ENCODE measurements at regions not wholly inside any gene's neighbourhood (a gene's known extent, or its start where the extent isn't known, plus 50 kb on each side); places are given as distances from the start of the nearest gene placed in this dataset.
"Not testable (repeated sequence)": the region's sequence is repeated elsewhere in the genome, so short reads cannot be mapped to it uniquely, and the experiment has no call there.

DNA sequence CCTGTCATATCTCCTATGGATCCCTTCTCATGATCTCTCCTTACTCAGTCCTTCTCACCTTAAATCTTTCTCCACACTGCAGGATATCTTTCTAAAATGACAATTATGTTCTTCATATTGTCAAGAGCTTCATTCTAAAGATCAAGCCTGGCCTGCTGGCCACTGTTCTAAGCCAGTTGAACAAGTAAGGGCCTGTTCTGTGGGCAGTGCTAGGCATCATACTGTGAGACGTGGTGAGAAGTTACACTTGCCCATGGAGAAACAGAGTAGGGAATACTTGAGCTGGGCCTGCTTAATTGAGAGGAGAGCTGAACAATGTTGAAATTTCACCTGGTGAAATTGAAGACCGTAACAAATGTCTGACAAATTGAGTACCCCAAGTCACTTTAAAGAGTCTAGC is 184.1 kb upstream of the RASGRP1 start:
- no peak for FAIRE-seq

DNA sequence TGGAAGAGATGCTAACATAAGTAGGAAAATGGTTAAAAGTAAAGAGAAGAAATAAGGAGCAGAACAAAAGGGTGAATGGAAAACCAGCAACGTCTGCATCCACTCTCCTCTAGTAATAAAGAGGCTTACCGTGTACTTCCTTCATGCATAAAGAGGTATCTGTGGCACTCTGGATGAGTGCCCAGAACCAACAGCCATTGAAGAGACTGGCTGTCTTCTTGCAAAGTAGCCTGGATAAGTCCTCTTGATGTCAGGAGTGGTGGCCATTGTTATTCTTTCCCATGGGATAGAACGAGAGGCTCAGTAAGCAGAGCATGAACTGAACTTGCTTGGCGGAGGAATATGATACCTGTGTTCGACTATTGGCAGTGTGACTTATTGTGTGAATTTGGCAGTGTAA is 186.2 kb upstream of the RASGRP1 start:
- FAIRE-seq, result no peak

DNA sequence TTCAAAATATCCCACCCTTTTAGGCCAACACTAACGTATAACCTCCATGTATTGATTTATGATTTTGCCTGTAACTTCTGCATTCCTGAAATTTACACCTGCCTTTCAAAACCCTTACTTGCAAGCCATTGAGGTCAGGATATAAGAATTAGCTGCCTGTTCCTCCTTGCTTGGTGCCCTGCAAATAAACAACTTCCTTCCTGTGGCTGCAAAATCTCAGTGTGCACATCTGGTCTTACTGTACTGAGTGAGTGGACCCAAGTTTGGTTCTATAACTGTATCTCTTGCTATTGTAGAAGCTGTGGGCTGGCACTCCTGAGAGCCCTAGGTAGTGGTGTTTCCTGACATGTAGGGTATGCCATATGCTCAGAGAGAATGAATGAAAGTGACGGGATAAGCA is 191.1 kb upstream of the RASGRP1 start:
- no peak for FAIRE-seq

DNA sequence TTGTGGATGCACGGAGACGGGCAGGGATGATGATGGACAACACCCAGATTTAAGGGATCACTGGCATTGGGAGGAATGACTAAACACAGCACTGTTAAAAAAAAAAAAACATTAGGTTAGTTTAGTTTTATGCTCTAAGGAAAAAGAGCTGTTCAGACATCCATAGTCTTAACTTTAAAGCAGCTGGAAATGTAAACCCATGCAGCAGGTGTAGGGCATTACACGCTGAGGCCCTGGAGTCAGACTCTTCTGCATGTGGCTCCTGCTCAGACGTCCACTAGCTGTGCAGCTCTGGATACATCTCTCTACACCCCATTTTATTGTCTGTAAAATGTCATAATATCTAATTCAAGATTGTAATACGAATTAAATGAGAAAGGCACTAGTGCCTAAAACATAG is 191.8 kb upstream of the RASGRP1 start:
- no peak for FAIRE-seq

DNA sequence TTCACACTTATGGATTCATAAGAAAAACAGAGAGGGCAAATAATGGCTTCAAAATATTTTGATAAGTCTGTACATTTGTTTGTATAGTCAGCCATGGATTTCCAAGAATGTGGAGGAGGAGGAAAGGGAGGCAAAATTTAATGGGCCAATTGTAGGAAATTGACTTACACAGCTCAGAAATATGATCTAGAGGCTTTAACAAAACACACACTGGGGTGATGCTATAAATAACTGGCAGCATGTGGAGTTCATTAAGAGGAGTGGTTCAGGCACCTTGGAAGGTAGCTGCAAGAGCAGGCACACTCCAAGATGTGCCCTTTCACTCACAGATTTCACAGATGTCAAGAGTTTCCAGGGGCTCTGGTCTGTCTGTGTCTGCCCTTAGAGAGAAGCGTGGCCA is 193.4 kb upstream of the RASGRP1 start:
- no peak for FAIRE-seq

DNA sequence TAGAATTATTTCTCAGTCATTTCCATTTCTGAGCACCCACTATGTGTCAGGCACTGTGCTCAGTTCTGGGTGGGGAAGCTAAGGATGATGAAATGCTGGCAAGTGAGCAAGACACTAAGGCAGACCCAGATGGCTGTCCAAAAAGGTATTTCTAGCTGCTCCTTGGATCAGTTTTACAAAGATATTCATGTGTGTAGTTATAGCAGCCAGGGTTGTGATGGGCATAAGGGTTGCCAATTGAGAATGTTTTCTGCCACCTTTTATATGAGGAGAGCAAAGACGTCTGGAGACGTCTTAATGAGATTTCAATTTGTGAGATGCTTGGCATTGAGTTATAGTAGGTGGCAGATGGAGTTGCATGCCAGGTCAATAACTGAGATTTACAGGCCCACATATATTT is 197.1 kb upstream of the RASGRP1 start:
- FAIRE-seq, result no peak

DNA sequence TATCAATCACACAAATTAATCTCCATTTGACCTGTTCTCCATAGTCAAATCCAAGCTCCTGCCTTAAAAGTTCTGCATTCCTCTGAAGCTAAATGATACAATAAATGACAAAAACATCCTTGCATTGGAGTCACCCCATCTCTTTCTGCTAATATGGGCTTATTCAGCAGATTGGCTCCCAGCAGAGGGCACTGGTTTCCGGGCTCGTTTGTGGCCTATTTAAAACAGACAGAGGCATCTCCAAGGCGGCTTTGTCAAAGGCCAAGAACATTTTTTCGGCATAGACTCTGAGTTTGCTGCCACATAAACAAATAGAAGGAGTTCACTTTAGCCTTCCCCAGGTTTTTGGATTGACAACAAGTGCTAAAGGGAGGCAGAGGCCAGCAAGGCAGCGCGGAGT is 204.4 kb upstream of the RASGRP1 start:
- no peak for FAIRE-seq

DNA sequence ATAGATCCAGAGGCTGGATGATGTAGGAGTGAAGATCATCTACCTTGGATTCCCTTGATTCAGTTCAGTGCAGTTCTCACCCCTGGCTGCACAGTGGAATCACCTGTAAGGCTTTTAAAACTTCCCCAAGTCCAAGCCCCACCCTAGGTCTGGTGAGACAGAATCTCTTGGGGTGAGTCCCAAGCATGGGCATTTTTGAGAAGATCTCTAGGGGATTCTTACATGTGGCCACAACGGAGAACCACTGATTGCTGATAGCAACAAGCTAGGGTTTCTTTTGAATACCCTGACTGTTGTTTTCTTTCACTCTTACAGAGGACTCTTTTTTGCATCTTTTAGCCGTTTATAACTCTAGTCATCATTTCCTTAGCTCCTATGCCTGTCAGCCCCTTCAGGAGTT is 204.9 kb upstream of the RASGRP1 start:
- no peak for FAIRE-seq

DNA sequence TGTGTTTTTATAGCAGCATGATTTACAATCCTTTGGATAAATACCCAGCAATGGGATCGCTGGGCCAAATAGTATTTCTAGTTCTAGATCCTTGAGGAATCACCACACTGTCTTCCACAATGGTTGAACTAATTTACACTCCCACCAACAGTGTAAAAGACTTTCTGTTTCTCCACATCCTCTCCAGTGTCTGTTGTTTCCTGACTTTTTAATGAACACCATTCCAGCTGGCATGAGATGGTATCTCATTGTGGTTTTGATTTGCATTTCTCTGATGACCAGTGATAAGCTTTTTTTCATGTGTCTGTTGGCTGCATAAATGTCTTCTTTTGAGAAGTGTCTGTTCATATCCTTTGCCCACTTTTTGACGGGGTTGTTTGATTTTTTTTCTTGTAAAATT is 209.5 kb upstream of the RASGRP1 start:
- not testable (repeated sequence) for FAIRE-seq

DNA sequence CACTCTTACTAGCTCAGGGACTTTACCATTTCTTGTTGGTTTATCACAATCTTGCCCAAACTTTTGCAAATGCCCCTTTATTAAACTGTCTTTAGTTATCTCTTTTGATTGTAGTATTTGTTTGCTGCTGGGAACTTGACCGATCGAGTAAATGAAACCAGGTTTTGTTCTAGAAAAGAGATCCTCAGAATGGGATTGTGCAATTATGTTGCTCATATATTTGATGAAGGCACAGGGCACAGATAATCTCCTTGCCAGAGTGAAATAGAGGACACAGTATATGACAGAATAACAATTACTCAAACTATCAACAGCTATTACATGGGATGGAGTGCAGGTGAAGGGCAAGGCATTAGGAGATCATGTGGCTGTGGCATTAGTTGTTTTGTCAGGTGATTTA is 216.6 kb upstream of the RASGRP1 start:
- no peak for FAIRE-seq

DNA sequence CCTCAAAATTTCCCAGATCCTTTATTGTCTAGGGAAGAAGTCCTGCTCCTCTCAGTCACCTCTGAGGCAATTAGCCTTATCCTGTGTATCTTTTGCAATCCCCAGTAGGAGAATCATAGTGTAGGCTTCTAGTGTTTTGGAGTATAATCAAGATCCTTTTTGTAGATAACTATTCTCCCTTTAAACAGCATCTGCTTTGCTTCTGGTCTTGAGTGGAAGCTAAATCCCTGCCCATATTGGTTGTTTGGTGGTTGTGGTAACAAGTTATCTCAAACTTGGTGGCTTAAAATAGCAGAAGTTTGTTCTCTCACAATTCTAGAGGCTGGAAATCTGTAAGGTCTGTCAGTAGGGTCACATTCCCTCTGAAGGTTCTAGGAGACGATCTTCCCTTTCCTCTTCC is 217.5 kb upstream of the RASGRP1 start:
- FAIRE-seq, result no peak

DNA sequence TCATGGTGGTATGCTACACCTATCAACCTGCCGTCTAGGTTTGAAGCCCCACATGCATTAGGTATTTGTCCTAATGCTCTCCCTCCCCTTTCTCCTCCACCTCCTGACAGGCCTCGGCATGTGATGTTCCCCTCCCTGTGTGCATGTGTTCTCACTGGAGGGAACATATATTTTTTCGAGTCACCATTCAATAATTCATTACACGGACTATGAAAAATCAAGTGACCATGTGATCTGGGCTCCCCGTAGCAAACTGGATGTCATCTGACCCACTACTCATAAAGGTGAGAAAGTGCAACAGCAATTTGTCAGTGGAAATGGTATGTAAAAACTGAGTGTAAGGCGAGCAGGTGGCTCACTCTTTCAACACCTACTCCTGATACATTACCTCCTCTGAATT is 224.3 kb upstream of the RASGRP1 start:
- FAIRE-seq, result no peak

DNA sequence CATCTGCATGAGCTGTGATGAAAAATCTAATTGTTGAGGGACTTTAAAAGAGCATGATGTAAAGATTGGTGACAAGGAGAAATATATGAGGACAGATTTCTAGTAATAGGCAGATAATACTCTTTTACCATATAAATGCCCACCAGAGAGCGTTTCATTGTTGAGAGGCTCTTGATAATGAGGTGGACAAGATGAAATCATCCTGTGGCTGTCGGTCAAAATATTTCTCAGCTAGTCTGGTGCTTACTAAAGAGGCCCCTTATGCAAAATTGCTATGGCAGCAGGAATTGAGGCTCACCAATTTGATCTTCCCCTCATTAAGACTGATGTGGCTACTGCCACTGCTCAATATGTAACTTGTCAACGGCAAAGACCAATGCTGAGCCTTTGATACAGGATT is 225.0 kb upstream of the RASGRP1 start:
- no peak for FAIRE-seq

DNA sequence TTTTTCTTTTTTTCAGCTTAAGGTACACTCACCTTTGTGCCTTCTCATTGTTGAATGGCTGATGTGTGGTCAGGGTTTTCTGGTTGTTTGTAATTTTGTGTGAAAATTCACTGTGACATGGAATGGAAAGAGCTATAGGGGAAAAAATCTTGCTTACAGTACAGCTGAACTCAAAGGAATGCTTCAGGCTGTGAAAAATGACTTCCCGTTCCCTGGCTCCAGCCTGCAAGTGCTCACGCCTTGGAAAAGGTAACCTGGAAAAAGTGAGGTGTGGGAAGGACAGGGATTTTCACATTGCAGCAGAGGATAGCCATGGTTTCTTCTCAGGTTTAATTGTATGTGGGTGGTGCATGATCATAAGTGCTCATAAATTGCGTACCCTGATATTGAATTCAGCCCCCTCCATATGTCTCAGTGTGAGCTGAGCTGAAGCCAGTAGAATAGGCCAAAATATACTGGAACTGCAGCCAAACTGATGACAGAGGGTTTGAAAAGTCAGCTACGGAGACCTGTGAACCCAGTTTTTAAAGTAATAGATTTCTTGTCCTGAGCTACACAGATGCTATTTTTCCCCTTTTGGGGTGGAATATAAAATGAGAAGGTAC is 228.7 kb upstream of the RASGRP1 start:
- no peak for FAIRE-seq

DNA sequence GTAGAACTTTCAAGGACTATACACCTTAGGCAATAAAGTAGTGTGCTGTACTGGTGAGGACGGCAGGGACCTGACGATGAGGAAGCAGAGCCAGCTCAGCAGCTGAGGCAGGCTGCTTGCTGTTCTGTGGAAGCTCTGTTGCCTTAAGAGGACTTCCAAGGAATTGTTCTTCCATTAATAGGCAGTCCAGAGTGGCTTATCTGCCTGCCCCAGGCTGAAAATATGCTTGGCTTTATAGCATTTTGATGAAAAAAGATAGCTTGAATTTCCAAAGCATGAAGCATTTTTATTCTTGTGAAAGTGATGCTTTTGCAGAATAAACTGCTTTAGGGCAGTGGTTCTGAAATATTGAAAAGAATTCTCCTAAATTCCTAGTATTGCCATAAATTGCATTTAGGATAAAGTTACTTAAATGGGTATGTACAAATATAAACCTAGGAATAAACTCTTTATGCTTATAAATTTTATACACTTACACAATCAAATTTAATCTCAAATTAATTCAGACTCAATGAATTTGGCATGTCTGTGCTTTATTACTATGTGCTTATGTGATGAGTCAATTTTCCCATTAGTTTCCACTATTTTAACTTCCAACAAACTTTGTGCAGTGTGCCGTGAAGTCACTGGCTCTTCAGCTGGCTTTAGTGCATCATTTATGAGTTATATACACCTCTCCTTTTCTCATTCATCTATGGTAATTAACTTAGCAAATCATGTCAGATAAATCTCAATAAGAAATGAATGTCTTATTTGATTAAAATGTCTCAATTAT is 231.0 kb upstream of the RASGRP1 start:
- FAIRE-seq, result no peak

DNA sequence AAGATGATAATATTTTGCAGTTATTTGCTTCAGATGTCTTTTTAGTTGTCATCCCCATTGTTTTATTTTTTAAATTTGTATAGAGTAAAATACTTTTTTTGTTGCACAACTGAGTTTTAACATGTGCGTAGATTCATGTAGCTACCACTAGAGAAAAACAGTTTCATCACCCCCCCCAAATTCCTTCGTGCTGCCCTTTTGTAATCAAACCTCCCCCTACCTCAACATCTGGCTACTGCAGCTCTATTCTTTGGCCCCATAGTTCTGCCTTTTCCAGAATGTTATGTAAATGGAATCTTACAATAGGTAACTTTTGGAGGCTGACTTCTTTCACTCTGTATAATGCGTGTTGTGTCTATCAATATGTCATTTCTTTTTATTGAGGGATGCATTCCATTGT is 232.0 kb upstream of the RASGRP1 start:
- no peak for FAIRE-seq

DNA sequence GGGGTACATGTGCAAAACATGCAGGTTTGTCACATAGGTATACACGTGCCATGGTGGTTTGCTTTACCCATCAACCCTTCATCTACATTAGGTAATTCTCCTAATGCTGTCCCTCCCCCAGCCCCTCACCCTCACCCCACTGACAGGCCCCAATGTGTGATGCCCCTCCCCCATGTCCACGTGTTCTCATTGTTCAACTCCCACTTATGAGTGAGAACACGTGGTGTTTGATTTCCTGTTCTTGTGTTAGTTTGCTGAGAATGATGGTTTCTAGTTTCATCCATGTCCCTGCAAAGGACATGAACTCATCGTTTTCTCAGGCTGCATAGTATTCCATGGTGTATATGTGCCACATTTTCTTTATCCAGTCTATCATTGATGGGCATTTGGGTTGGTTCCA is 232.9 kb upstream of the RASGRP1 start:
- not testable (repeated sequence) for FAIRE-seq

DNA sequence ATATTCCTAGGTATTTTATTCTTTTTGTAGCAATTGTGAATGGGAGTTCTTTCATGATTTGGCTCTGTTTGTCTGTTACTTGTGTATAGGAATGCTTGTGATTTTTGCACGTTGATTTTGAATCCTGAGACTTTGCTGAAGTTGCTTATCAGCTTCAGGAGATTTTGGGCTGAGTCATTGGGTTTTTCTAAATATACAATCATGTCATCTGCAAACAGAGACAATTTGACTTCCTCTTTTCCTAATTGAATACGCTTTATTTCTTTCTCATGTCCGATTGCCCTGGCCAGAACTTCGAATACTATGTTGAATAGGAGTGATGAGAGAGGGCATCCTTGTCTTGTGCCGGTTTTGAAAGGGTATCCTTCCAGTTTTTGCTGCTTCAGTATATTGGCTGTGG is 234.6 kb upstream of the RASGRP1 start:
- not testable (repeated sequence) for FAIRE-seq

DNA sequence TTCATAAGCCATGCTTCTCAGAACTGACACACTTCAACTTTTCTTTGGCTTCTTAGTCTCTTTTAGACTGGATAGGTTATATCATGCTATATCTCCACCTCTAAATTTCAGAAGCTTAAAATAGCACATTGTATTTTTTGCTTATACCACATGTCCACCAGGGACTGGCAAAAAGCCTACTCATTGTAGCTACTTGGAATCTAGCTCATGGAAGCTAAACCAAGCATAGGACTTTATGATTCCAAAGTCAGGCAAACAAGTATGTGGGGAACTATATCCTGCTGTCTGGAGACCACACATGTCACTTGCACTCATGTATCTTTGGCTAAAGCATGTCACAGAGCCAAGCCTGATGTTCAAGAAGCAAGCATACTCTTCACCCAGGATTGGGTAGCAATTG is 245.0 kb upstream of the RASGRP1 start:
- FAIRE-seq, result no peak

DNA sequence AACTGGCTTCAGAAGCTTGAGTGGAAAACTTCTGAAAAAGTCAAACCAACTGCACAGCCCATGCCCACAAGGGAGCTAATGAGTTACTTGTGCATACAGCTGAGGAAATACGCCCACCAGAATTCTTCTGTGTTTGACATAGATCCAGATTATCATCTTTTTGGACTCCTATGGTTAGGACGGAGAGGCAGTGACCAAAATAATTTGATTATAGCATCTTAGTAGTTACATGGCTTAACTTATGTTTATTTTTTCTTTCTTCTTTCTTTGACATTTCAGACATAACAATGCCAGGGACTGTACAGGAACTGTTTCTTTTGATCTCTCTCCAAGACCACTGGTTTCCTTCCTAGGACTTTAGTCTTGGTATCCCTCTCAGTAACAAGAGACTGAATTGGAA is 246.1 kb upstream of the RASGRP1 start:
- no peak for FAIRE-seq

DNA sequence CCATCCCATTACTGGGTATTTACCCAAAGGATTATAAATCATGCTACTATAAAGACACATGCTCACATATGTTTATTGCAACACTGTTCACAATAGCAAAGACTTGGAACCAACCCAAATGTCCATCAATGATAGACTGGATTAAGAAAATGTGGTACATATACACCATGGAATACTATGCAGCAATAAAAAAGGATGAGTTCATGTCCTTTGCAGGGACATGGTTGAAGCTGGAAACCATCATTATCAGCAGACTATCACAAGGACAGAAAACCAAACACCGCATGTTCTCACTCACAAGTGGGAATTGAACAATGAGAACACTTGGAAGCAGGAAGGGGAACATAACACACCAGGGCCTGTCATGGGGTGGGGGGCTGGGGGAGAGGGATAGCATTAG is 249.6 kb upstream of the RASGRP1 start:
- not testable (repeated sequence) for FAIRE-seq

DNA sequence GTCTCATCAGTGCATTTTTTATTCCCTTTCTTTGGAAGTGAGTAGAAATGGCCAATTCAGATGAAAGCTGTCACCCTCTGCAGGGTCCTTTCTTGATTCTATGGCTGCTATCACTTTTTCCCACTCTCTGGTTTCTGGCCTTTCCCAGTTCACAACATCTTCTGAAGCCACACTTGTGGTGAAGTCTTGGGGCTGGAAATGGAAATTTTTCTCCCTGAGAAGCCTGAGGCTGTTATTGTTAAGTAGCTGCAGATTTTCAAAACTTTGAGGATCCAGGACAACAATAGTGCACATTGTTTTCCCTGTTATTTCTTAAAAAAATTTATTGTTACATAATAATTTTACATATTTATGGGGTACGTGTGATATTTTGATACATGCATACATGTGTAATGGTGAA is 250.3 kb upstream of the RASGRP1 start:
- FAIRE-seq, result no peak

DNA sequence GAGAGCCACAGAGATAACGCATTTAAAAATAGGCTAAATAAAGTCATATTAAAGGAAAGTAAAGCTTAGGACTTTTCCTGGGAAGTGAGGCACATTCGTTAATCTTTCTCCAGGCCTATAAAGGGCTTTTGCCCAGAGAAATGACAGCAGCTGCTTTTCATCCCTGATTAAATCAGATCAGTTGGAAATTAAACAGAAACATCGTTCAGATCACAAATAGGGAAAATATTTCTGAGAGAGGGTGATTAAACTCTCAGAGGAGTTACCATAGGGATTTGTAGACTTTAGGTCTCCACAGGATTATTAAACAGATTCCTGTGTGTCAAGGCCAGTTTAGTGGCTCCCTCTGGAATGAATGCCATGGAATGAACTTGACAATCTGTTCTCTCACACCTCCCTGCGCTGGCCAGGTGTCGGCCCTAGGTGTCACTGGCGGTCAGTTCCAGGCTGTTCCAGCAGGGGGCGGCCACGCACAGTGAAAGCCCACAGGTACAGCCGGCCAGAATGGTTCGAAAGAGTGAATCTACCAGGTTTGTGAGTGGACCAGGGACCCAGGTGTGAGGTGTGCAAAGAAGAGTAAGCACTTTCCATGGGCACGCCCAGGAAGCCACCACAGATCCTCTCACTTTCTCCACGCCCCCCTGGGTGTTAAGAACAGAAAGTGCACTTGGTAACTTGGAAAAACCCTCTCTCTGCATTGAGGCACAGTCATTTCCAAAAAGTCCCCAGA is 253.0 kb upstream of the RASGRP1 start:
- FAIRE-seq, result no peak

DNA sequence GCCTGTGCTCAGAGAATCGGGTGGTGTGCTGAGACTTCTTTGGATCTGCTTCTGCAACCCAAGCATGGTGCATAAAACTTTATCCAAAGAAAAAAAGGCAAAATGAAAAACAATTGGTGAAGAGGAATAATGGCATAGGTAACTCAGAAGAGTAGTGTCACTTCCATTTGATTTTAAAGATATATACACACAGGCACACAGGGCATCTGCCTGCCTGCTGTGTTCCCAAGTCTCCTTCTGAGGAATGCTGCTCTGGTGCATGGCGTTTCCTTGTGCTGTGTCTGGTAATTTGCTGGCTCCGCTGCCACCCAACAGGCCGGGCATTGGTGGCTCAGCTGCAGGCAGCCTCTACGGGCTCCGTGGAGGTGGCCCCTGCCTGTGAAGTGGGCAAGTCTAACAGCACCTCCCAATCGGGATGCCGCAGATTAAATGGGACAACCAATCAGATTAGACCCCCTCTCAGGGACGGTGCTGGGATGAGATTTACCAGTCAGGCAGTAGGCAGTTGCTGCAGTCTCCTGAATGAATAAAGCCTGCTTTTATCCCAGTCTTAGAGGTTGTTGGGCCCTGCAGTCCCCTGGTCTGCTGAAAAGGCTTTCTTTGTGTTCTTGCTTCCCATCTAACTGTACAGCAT is 253.7 kb upstream of the RASGRP1 start:
- no peak for FAIRE-seq

Data from G401.6 (cell line).